GM18861 (cell line): ENCODE measurements at regions not wholly inside any gene's neighbourhood (a gene's known extent, or its start where the extent isn't known, plus 50 kb on each side); places are given as distances from the start of the nearest gene placed in this dataset.

ENCODE experiments used
- ATAC-seq: cut with Tn5 transposase; IDR thresholded peaks from one replicate; pipeline ENCODE4 v1.9.1; 2021; ENCODE audit not compliant: unreplicated experiment

GRCh38 chr13:63972328-63972727, 2556.7 kb upstream of the PCDH20 start:
- no peak for ATAC-seq

GRCh38 chr13:63954683-63955082, 2539.0 kb upstream of the PCDH20 start:
- no peak for ATAC-seq

GRCh38 chr13:63948045-63948444, 2532.4 kb upstream of the PCDH20 start:
- no peak for ATAC-seq

- no peak for ATAC-seq
Measured at GRCh38 chr13:63944911-63945310, 2529.3 kb upstream of the PCDH20 start.

- no peak for ATAC-seq
Measured at GRCh38 chr13:63942372-63942771, 2526.7 kb upstream of the PCDH20 start.

GRCh38 chr13:63938851-63939250, 2523.2 kb upstream of the PCDH20 start:
- no peak for ATAC-seq

GRCh38 chr13:63910511-63910910, 2494.9 kb upstream of the PCDH20 start:
- ATAC-seq, result no peak

- ATAC-seq, result no peak
Measured at GRCh38 chr13:63909726-63910375, 2494.2 kb upstream of the PCDH20 start.

- ATAC-seq, result no peak
Measured at GRCh38 chr13:63902141-63902540, 2486.5 kb upstream of the PCDH20 start.

- no peak for ATAC-seq
Measured at GRCh38 chr13:63901630-63902029, 2486.0 kb upstream of the PCDH20 start.

- ATAC-seq, result no peak
Measured at GRCh38 chr13:63900406-63900805, 2484.8 kb upstream of the PCDH20 start.

- ATAC-seq, result no peak
Measured at GRCh38 chr13:63896321-63896720, 2480.7 kb upstream of the PCDH20 start.

- no peak for ATAC-seq
Measured at GRCh38 chr13:63882052-63882451, 2466.4 kb upstream of the PCDH20 start.

- no peak for ATAC-seq
Measured at GRCh38 chr13:63880705-63881104, 2465.1 kb upstream of the PCDH20 start.

- no peak for ATAC-seq
Measured at GRCh38 chr13:63873936-63874335, 2458.3 kb upstream of the PCDH20 start.

GRCh38 chr13:63864171-63864902, 2448.7 kb upstream of the PCDH20 start:
- ATAC-seq, result no peak

- ATAC-seq, result no peak
Measured at GRCh38 chr13:63855457-63856118, 2439.9 kb upstream of the PCDH20 start.

- no peak for ATAC-seq
Measured at GRCh38 chr13:63853816-63854215, 2438.2 kb upstream of the PCDH20 start.

- ATAC-seq, result no peak
Measured at GRCh38 chr13:63851526-63851925, 2435.9 kb upstream of the PCDH20 start.

GRCh38 chr13:63843766-63844699, 2428.4 kb upstream of the PCDH20 start:
- no peak for ATAC-seq

GRCh38 chr13:63842102-63842501, 2426.5 kb upstream of the PCDH20 start:
- no peak for ATAC-seq
